Activated naive CD4-positive, alpha-beta T cell treated with anti-CD3 and anti-CD28 coated beads for 36 hours (primary cell): ENCODE measurements at regions not wholly inside any gene's neighbourhood (a gene's known extent, or its start where the extent isn't known, plus 50 kb on each side); places are given as distances from the start of the nearest gene placed in this dataset.

Source experiments
- CTCF ChIA-PET: fragments of 350-600 bp; sonication (Branson Sonifier 250); formaldehyde crosslinking; loops from one replicate; lab custom pipeline; 2021; ENCODE audit warnings: antibody characterized with exemption; lab: Charles Lee
- DNase-seq: peaks from one replicate; pipeline ENCODE4 v3.0.0-alpha.2; 2020
- H3K27ac Mint-ChIP-seq: one replicate; pipeline ENCODE4 v1.8.0; 2021; ENCODE audit warnings: mild to moderate bottlenecking, mixed read lengths
- H3K27me3 Mint-ChIP-seq: one replicate; pipeline ENCODE4 v1.8.0; 2021; ENCODE audit warnings: low read depth, mixed read lengths
- H3K36me3 Mint-ChIP-seq: one replicate; pipeline ENCODE4 v1.8.0; 2021; ENCODE audit warnings: low read depth, mixed read lengths
- H3K4me1 Mint-ChIP-seq: one replicate; pipeline ENCODE4 v1.8.0; 2021; ENCODE audit warnings: low read depth, mixed read lengths
- H3K4me3 Mint-ChIP-seq: one replicate; pipeline ENCODE4 v1.8.0; 2021; ENCODE audit warnings: mild to moderate bottlenecking, moderate library complexity, mixed read lengths
- H3K9me3 Mint-ChIP-seq: one replicate; pipeline ENCODE4 v1.8.0; 2021; ENCODE audit warnings: mixed read lengths
- intact Hi-C: fragments of 100-400 bp; cut with micrococcal nuclease; formaldehyde crosslinking; loops from one replicate; pipeline ENCODE4 v1.15.1; 2023

DNA sequence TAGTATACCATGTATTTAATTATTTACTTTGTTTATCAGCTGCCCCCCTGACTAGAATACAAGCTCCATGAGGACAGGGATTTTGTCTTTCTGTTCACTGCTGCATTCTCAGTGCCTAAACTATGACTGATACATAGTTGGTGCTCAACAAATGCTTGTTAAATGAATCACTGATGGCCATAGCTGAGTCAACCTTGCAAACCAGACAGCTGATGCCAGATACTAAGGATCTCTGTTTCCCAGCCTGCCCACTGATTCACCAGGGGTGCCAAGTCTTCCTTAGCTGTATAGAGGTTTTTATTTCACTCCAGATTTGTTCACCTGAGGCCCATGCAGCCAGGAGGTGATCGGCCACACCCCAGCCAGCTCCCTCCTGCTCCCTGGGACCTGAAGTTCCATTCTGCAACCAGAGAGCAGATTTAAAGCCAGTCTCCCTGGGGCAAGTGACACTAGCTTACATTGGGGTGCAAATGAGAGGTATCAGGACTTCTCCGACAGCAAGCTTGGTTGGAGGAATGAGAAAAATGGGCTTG is 92.2 kb downstream of the C1QL2 start:
- CTCF ChIA-PET, result interaction anchor here (0.6 to 1.1 kb wide), 2 partner anchors 85 to 184 kb away, joined by 3 read pairs; no protein-coding TSS in a partner anchor
- Mint-ChIP-seq H3K36me3 (no peaks in the 10 kb centered on the region), H3K9me3 (peaks cover 1% of the 10 kb centered on the region), H3K4me1 (no peaks in the 10 kb centered on the region), H3K27me3 (no peaks in the 10 kb centered on the region), H3K27ac (no peak overlapping the region), H3K4me3 (no peak overlapping the region)
- DNase-seq, result no peak
- intact Hi-C loops, result no loop called here

DNA sequence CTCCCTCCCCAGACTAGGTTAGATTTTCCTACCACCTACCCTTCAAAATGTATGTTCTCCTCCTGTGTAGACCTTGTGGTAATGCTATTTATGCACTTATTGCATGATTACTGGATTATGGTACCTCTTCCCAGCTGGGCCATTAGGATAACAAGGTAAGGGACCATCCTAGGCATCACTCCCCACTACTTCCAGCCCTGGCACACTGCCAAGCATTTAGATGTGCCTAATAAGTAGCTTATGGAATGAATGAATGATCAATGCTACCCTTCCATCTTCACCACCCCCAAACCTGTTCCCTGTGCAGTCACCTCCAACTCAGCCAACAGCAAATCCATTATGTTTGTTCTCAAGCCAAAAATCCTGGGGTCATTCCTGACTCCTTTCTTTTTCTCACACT is 93.4 kb downstream of the C1QL2 start:
- intact Hi-C loops, result no loop called here
- CTCF ChIA-PET, result no interaction called here
- Mint-ChIP-seq H3K9me3 (peaks cover 1% of the 10 kb centered on the region), H3K4me1 (no peaks in the 10 kb centered on the region), H3K4me3 (no peak overlapping the region), H3K27ac (no peak overlapping the region), H3K27me3 (peaks cover 2% of the 10 kb centered on the region), H3K36me3 (no peaks in the 10 kb centered on the region)
- DNase-seq, result no peak

DNA sequence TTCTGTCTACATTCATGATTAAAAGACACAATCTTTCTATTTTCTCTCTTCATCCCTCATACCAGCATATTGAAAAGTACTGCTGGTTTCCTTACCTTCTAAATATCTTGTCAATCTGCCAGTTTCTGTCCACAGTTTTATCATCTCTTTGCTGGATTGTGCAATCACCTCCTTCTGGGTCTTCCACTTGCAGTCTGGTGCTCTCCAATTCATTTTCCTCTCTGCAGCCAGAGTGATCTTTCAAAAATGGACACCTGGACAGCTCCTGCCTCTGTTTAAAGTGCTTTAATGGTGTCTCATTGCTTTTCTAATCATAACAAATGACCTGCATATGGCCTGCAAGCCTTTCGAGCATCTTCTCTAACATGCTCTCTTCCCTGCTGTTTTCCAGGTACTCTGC is 94.0 kb downstream of the C1QL2 start:
- no peak for DNase-seq
- Mint-ChIP-seq H3K9me3 (peaks cover 1% of the 10 kb centered on the region), H3K27me3 (peaks cover 6% of the 10 kb centered on the region), H3K36me3 (no peaks in the 10 kb centered on the region), H3K4me3 (no peak overlapping the region), H3K4me1 (no peaks in the 10 kb centered on the region), H3K27ac (no peak overlapping the region)
- intact Hi-C loops, result no loop called here
- CTCF ChIA-PET, result no interaction called here

DNA sequence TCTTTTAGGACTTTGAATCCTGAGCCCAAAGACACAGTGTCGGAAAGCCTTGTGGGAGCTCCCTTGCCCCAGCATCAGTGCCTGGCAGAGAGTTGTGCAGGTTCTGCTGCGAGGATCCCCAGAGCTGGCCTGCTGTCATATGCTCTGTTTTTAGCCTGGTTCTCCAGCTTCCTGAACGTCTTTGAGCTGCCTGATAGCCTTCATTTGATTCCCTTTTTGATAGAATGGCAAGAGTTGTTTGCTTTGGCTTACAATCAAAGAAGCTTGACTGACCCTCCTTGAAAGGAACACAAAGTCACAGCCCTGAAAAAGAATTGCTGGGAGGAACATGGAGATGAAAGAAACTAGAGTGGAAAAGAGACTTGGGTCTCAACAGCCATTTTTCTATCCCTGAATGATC is 95.4 kb downstream of the C1QL2 start:
- peaks cover 6% of the 10 kb centered on the region for H3K27me3 Mint-ChIP-seq
- intact Hi-C loops, result no loop called here
- H3K4me3 Mint-ChIP-seq, result no peak overlapping the region
- no peak for DNase-seq
- no peaks in the 10 kb centered on the region for H3K36me3 Mint-ChIP-seq
- CTCF ChIA-PET, result no interaction called here
- H3K27ac Mint-ChIP-seq, result no peak overlapping the region
- H3K9me3 Mint-ChIP-seq, result peaks cover 1% of the 10 kb centered on the region
- no peaks in the 10 kb centered on the region for H3K4me1 Mint-ChIP-seq

DNA sequence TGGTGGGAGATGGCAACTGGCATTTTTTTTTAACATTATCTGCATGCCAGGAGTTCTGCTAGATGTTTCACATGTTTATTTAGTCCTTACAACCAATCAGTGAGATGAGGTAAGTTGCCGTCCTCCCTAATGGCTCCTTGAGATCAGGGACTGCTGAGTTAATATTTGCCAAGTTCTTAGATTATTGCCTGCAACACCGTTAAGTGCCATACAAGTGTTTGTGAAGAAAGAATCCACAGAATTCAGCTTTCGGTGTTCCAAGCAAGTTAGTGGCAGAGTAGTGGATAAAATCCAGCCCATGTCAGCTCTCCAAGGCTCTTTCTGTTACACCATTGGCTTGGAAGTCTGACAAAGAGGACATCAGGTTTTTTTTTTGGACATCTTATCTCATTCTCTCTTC is 95.9 kb downstream of the C1QL2 start:
- H3K27ac Mint-ChIP-seq, result no peak overlapping the region
- peaks cover 1% of the 10 kb centered on the region for H3K9me3 Mint-ChIP-seq
- intact Hi-C loops, result no loop called here
- CTCF ChIA-PET, result interaction anchor here (0.6 kb wide), 1 partner anchor 33 kb away, joined by 3 read pairs; no protein-coding TSS in a partner anchor
- H3K36me3 Mint-ChIP-seq, result no peaks in the 10 kb centered on the region
- peaks cover 6% of the 10 kb centered on the region for H3K27me3 Mint-ChIP-seq
- no peak for DNase-seq
- no peak overlapping the region for H3K4me3 Mint-ChIP-seq
- no peaks in the 10 kb centered on the region for H3K4me1 Mint-ChIP-seq

DNA sequence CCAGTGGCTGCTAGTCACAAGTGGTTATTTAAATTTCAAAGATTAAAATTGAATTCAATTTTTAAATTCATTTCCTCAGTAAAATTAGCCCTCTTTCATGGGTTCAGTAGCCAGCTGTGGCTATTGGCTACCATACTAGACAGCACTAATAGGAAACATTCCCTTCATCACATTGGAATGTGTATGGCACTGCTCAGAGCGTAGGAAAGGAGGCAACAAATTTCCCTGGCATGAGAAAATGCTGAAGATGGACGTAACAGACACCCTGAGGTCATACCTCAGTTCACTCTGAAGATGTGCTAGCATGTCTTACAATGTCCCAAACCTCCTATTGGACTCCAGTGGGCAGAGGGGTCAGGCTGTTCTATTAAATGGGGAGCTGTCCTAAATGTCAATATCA is 96.4 kb downstream of the C1QL2 start:
- H3K9me3 Mint-ChIP-seq, result peaks cover 1% of the 10 kb centered on the region
- intact Hi-C loops, result no loop called here
- no peak for DNase-seq
- CTCF ChIA-PET, result interaction anchor here (0.6 kb wide), 1 partner anchor 33 kb away, joined by 3 read pairs; no protein-coding TSS in a partner anchor
- no peaks in the 10 kb centered on the region for H3K4me1 Mint-ChIP-seq
- no peaks in the 10 kb centered on the region for H3K36me3 Mint-ChIP-seq
- H3K4me3 Mint-ChIP-seq, result no peak overlapping the region
- peaks cover 6% of the 10 kb centered on the region for H3K27me3 Mint-ChIP-seq
- no peak overlapping the region for H3K27ac Mint-ChIP-seq

DNA sequence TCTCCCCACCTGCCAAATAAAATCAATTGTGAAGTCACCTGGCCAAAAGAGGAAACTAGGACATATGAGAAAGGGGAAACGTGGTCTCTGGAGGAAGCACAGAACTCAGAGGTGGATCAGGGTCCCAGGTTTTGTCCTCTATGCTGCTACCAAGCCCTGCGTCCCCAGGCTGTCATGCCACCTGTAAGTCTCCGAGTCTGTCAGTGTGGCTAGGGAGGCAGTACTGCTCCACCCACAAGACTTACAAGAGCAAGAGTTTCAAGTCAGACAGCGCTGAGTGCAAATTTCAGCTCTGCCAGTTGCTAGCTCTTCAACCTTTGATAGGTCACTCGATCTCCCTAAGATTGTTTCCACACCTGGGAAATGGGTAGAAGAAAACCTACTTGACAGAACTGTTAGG is 98.6 kb downstream of the C1QL2 start:
- no peak overlapping the region for H3K27ac Mint-ChIP-seq
- H3K4me1 Mint-ChIP-seq, result no peaks in the 10 kb centered on the region
- intact Hi-C loops, result no loop called here
- no peak for DNase-seq
- CTCF ChIA-PET, result no interaction called here
- peaks cover 1% of the 10 kb centered on the region for H3K9me3 Mint-ChIP-seq
- no peak overlapping the region for H3K4me3 Mint-ChIP-seq
- no peaks in the 10 kb centered on the region for H3K36me3 Mint-ChIP-seq
- H3K27me3 Mint-ChIP-seq, result peaks cover 6% of the 10 kb centered on the region

DNA sequence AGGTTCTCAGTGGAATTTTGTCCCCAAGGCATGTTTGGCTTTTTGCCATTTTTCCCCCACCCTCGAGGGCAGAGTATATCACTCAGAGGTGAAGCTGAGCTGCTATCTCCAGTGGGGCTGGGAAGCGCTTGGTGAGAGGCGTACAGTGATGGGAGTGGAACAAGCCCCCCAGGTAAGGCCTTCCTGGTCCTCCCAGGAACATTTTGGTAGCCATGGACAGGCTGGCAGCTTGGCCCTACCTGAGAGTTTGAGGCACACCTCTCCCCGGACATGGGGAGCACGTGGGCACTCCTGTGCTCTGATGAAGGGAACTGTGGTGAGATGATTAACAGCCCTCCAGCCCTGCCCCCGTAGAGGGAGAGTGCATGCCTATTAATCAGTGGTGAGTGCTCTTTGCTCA is 99.3 kb downstream of the C1QL2 start:
- no peak overlapping the region for H3K27ac Mint-ChIP-seq

DNA sequence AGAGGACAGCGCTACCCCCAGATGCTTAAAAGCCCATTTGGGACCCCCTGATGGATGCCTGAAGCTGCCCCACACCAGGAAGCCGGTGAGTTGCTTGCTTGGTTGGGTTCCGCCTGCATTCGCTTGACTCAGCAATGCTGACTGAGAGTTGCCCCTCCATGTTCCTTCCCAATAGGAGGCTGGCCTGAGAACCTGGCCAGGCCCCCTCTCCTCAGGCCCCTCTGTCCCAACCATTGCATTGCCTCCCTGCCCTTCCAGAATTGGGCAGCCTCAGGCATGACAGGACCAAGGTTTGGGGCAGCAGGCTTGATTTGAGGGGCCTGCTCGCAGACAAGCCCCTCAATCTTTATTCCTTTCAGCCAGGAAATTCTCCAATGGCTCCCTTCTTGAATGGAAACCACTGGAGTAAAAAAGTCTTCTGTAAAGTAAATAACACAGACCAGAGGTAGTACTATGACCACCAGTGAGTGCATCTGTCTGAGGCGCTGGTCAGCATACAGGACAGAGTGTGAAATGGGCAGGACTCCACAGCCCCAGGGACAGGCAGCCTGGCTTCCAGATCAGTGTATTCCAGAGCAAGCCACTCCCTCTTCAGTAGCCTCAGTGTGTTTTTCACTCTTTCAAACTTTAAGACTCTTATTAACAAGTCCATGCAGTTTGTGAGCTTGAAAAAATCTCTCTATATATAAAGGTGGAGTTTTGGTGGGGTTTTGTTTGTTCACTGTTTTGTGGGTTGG is 104.7 kb downstream of the C1QL2 start:
- no peak overlapping the region for H3K4me3 Mint-ChIP-seq
- H3K27ac Mint-ChIP-seq, result no peak overlapping the region
- no peaks in the 10 kb centered on the region for H3K4me1 Mint-ChIP-seq
- peaks cover 18% of the 10 kb centered on the region for H3K27me3 Mint-ChIP-seq
- H3K9me3 Mint-ChIP-seq, result no peaks in the 10 kb centered on the region
- CTCF ChIA-PET, result no interaction called here
- intact Hi-C loops, result no loop called here
- no peaks in the 10 kb centered on the region for H3K36me3 Mint-ChIP-seq
- no peak for DNase-seq

More for the DNA sequence above, 99.3 kb downstream of the C1QL2 start:
- no peaks in the 10 kb centered on the region for H3K36me3 Mint-ChIP-seq
- H3K4me1 Mint-ChIP-seq, result no peaks in the 10 kb centered on the region
- no peak overlapping the region for H3K4me3 Mint-ChIP-seq
- peaks cover 1% of the 10 kb centered on the region for H3K9me3 Mint-ChIP-seq
- intact Hi-C loops, result no loop called here
- no peak for DNase-seq
- H3K27me3 Mint-ChIP-seq, result peaks cover 6% of the 10 kb centered on the region
- CTCF ChIA-PET, result no interaction called here

DNA sequence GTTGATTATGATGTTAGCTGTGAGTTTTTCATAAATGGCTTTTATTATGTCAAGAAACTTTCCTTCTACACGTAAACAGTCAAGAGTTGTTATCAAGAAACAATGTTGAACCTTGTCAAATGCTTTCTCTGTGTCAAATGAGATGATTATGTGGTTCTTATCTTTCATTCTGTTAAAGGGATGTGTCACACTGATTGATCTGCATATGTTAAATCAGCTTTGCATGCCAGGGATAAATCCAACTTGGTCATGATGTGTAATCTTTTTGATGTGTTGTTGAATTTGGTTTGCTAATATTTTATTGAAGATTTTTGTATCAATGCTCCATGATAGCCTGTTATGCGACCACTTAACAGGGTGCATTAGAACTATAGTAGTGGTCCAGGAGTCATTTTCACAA is 107.3 kb downstream of the C1QL2 start:
- Mint-ChIP-seq H3K27me3 (peaks cover 20% of the 10 kb centered on the region), H3K9me3 (no peaks in the 10 kb centered on the region), H3K27ac (no peak overlapping the region), H3K4me3 (no peak overlapping the region), H3K4me1 (no peaks in the 10 kb centered on the region), H3K36me3 (no peaks in the 10 kb centered on the region)
- CTCF ChIA-PET, result no interaction called here
- no peak for DNase-seq
- intact Hi-C loops, result no loop called here

DNA sequence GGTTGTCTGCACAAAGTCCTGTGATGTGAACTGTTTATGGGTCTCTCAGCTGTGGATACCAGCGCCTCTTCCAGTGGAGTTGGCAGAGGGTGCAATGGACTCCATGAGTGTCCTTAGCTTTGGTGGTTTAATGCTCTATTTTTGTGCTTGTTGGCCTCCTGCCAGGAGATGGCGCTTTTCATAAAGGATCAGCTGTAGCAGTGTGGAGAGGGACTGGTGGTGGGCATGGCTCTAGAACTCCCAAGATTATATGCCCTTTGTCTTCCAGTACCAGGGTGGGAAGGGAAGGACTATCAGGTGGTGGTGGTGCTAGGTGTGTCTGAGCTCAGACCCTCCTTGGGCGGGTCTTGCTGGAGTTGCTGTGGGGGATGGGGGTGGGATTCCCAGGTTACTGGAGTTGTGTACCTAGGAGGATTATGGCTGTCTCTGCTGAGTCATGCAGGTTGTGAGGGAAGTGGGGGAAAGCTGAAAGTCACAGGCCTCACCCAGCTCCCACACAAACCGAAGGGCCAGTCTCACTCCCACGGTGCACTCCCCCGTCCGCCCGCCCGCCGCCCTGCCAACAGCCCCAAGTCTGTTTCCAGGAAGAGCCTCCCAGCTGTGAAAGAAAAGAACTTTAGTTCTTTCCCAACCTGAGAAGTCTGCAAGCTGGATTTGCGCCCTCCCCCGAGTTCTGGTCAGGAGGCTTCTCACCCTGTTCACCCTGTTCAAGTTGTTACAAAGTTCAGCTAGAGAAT is 108.1 kb downstream of the MARCO start:
- H3K9me3 Mint-ChIP-seq, result no peaks in the 10 kb centered on the region
- intact Hi-C loops, result no loop called here
- peaks cover 21% of the 10 kb centered on the region for H3K27me3 Mint-ChIP-seq
- no peaks in the 10 kb centered on the region for H3K4me1 Mint-ChIP-seq
- no peak overlapping the region for H3K27ac Mint-ChIP-seq
- CTCF ChIA-PET, result interaction anchor here (1.0 kb wide), 1 partner anchor 161 kb away, joined by 3 read pairs; no protein-coding TSS in a partner anchor
- H3K36me3 Mint-ChIP-seq, result no peaks in the 10 kb centered on the region
- no peak overlapping the region for H3K4me3 Mint-ChIP-seq
- DNase-seq, result peak; percentile 9
